K562 (cell line): ENCODE measurements at regions not wholly inside any gene's neighbourhood (a gene's known extent, or its start where the extent isn't known, plus 50 kb on each side); places are given as distances from the start of the nearest gene placed in this dataset.
A peak's percentile ranks its signal among the peaks of the same experiment; 100 is the strongest.

Experiments
- ETV5 ChIP-seq: sonication (generic); formaldehyde crosslinking; IDR thresholded peaks from 2 replicates; pipeline ENCODE4 v1.4.0; 2020; ENCODE audit warnings: low read depth, mild to moderate bottlenecking, missing genetic modification reagents
- JUN ChIP-seq, 2 experiments: sonication (generic) in 1 of 2; formaldehyde crosslinking in 1 of 2; IDR thresholded peaks; 2 replicates each; pipeline versions ENCODE4 v1.6.1 to v1.8.0; 2012 to 2022; ENCODE audit warnings: borderline replicate concordance in 2 of 2, mild to moderate bottlenecking in 2 of 2, improper control_type of control experiment in 1 of 2, low read depth in 1 of 2, low read length in 1 of 2, missing genetic modification reagents in 1 of 2
- MED1 ChIP-seq: sonication (generic); formaldehyde crosslinking; IDR thresholded peaks from 2 replicates; pipeline ENCODE4 v1.8.1; 2023; ENCODE audit warnings: missing genetic modification reagents, borderline replicate concordance
- MTF1 ChIP-seq: fragments of 250-450 bp; sonication (Bioruptor Pico); IDR thresholded peaks from 2 replicates; pipeline ENCODE4 v1.9.0; 2021; ENCODE audit warnings: moderate library complexity, mild to moderate bottlenecking, inconsistent platforms, borderline replicate concordance
- NRF1 ChIP-seq, 2 experiments: fragments of 450-650 bp; IDR thresholded peaks in 1 of 2; conservative IDR thresholded peaks in 1 of 2; 2 replicates each; pipeline ENCODE4 v1.6.1; 2014; ENCODE audit warnings: mild to moderate bottlenecking in 2 of 2
- PML ChIP-seq: IDR thresholded peaks from 2 replicates; pipeline ENCODE4 v1.6.1; 2012; ENCODE audit warnings: low read length, inconsistent platforms
- SLC30A9 ChIP-seq: fragments of 250-450 bp; sonication (Bioruptor Pico); IDR thresholded peaks from 2 replicates; pipeline ENCODE4 v1.8.0; 2022; ENCODE audit warnings: mild to moderate bottlenecking, moderate library complexity
- TFAM ChIP-seq: fragments of 250-450 bp; sonication (Bioruptor Pico); conservative IDR thresholded peaks from 2 replicates; pipeline ENCODE4 v1.5.0; 2021; ENCODE audit warnings: mild to moderate bottlenecking, moderate library complexity
- TF ChIP-seq, protein P1 (sequence below): fragments of 250-450 bp; sonication (Bioruptor Pico); IDR thresholded peaks from 2 replicates; pipeline ENCODE4 v1.5.0; 2021; ENCODE audit warnings: mild to moderate bottlenecking, borderline replicate concordance
- TF ChIP-seq, protein P2 (sequence below): sonication (generic); formaldehyde crosslinking; IDR thresholded peaks from 2 replicates; pipeline ENCODE4 v1.9.0; 2022; ENCODE audit warnings: mild to moderate bottlenecking, missing genetic modification reagents
- TF ChIP-seq, protein P3 (sequence below): sonication (generic); formaldehyde crosslinking; IDR thresholded peaks from 2 replicates; pipeline ENCODE4 v1.8.1; 2023; ENCODE audit warnings: mild to moderate bottlenecking, missing genetic modification reagents
- TF ChIP-seq, protein P4 (sequence below): fragments of 150-350 bp; IDR thresholded peaks from 2 replicates; pipeline ENCODE4 v1.6.1; 2014; ENCODE audit warnings: low read depth, mild to moderate bottlenecking, low read length, borderline replicate concordance

DNA sequence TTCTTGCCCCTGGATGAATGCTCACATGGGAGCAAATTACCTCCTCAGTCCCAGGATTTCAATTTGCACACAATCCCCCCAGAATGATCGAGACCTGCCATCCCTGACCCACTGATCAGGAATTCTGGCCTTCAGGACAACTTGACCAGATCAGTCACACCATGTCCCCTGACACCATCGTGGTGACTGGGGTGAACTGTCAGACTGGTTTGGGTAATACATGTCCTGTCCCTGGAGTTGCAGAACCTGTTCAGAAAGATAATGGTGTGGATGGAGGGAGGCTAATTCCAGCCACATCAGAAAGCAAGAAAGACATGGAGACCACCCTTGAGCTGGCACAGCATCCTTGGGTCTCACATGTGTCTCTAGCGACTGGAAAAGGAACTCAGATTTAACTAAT lies 57.9 kb upstream of the TOP3B start:
- TF ChIP-seq JUN (IDR thresholded peaks at IDR 0.05; ENCODE audit: borderline replicate concordance, low read depth, low read length) (no peak), JUN (CRISPR knock-in tag; IDR thresholded peaks at IDR 0.05; ENCODE audit: borderline replicate concordance) (0 out of 2 replicates have a peak, but pooled peaks have one; percentile 43), MED1 (CRISPR knock-in tag) (0 out of 2 replicates have a peak, but pooled peaks have one; percentile 67), PML (no peak), NRF1 (conservative IDR thresholded peaks at IDR 0.05 in 1 of 2, IDR thresholded peaks at IDR 0.05 in 1 of 2) (no peak), MTF1 (CRISPR knock-in tag) (no peak), SLC30A9 (CRISPR knock-in tag) (no peak), ETV5 (CRISPR knock-in tag) (no peak; the same call in 1 of the 2 replicates), TFAM (no peak)
- TF ChIP-seq, protein P1, sequence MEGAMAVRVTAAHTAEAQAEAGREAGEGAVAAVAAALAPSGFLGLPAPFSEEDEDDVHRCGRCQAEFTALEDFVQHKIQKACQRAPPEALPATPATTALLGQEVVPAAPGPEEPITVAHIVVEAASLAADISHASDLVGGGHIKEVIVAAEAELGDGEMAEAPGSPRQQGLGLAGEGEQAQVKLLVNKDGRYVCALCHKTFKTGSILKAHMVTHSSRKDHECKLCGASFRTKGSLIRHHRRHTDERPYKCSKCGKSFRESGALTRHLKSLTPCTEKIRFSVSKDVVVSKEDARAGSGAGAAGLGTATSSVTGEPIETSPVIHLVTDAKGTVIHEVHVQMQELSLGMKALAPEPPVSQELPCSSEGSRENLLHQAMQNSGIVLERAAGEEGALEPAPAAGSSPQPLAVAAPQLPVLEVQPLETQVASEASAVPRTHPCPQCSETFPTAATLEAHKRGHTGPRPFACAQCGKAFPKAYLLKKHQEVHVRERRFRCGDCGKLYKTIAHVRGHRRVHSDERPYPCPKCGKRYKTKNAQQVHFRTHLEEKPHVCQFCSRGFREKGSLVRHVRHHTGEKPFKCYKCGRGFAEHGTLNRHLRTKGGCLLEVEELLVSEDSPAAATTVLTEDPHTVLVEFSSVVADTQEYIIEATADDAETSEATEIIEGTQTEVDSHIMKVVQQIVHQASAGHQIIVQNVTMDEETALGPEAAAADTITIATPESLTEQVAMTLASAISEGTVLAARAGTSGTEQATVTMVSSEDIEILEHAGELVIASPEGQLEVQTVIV (CRISPR knock-in tag): no peak
- TF ChIP-seq, protein P2, sequence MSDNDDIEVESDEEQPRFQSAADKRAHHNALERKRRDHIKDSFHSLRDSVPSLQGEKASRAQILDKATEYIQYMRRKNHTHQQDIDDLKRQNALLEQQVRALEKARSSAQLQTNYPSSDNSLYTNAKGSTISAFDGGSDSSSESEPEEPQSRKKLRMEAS (CRISPR knock-in tag): peak; percentile 43; the same call in 1 of the 2 replicates
- TF ChIP-seq, protein P3, sequence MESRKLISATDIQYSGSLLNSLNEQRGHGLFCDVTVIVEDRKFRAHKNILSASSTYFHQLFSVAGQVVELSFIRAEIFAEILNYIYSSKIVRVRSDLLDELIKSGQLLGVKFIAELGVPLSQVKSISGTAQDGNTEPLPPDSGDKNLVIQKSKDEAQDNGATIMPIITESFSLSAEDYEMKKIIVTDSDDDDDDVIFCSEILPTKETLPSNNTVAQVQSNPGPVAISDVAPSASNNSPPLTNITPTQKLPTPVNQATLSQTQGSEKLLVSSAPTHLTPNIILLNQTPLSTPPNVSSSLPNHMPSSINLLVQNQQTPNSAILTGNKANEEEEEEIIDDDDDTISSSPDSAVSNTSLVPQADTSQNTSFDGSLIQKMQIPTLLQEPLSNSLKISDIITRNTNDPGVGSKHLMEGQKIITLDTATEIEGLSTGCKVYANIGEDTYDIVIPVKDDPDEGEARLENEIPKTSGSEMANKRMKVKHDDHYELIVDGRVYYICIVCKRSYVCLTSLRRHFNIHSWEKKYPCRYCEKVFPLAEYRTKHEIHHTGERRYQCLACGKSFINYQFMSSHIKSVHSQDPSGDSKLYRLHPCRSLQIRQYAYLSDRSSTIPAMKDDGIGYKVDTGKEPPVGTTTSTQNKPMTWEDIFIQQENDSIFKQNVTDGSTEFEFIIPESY (CRISPR knock-in tag): no peak
- TF ChIP-seq, protein P4, sequence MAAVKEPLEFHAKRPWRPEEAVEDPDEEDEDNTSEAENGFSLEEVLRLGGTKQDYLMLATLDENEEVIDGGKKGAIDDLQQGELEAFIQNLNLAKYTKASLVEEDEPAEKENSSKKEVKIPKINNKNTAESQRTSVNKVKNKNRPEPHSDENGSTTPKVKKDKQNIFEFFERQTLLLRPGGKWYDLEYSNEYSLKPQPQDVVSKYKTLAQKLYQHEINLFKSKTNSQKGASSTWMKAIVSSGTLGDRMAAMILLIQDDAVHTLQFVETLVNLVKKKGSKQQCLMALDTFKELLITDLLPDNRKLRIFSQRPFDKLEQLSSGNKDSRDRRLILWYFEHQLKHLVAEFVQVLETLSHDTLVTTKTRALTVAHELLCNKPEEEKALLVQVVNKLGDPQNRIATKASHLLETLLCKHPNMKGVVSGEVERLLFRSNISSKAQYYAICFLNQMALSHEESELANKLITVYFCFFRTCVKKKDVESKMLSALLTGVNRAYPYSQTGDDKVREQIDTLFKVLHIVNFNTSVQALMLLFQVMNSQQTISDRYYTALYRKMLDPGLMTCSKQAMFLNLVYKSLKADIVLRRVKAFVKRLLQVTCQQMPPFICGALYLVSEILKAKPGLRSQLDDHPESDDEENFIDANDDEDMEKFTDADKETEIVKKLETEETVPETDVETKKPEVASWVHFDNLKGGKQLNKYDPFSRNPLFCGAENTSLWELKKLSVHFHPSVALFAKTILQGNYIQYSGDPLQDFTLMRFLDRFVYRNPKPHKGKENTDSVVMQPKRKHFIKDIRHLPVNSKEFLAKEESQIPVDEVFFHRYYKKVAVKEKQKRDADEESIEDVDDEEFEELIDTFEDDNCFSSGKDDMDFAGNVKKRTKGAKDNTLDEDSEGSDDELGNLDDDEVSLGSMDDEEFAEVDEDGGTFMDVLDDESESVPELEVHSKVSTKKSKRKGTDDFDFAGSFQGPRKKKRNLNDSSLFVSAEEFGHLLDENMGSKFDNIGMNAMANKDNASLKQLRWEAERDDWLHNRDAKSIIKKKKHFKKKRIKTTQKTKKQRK: no peak
